H1 (cell line): ENCODE measurements at regions not wholly inside any gene's neighbourhood (a gene's known extent, or its start where the extent isn't known, plus 50 kb on each side); places are given as distances from the start of the nearest gene placed in this dataset.

Source experiments
- CTCF ChIA-PET: fragments of 300-600 bp; sonication (Branson Sonifier 250); formaldehyde crosslinking; loops from one replicate; lab custom pipeline; 2021; ENCODE audit not compliant: partially characterized antibody; lab: Charles Lee
- POLR2A ChIA-PET: fragments of 300-600 bp; sonication (Branson Sonifier 250); formaldehyde crosslinking; loops from one replicate; lab custom pipeline; 2021; ENCODE audit warnings: inconsistent platforms; ENCODE audit not compliant: partially characterized antibody; lab: Charles Lee
- DNase-seq, 2 experiments: peaks; one replicate each; pipeline versions ENCODE4 v3.0.0 to v3.0.0-alpha.2; 2010 to 2022; ENCODE audit warnings: low spot score in 2 of 2, low read depth in 1 of 2, mixed read lengths in 1 of 2
- FAIRE-seq: peaks from 2 replicates; lab custom pipeline; 2011; peaks lifted over from hg19 to GRCh38; lab: Jason Lieb, UNC
- H2AFZ ChIP-seq: 2 replicates; pipeline ENCODE4 v1.8.1; 2012; ENCODE audit warnings: low read length, inconsistent platforms
- H2AK5ac ChIP-seq: 2 replicates; pipeline ENCODE4 v1.6.1; 2013; ENCODE audit warnings: low read depth, low read length
- H2BK120ac ChIP-seq: replicated peaks from 2 replicates; pipeline ENCODE3; 2013; ENCODE audit warnings: low read depth, low read length, inconsistent platforms
- H2BK12ac ChIP-seq: 2 replicates; pipeline ENCODE4 v1.6.1; 2013; ENCODE audit warnings: low read depth, low read length
- H2BK15ac ChIP-seq: 2 replicates; pipeline ENCODE4 v1.6.1; 2013; ENCODE audit warnings: low read length
- H2BK20ac ChIP-seq: 2 replicates; pipeline ENCODE4 v1.6.1; 2013; ENCODE audit warnings: low read length
- H2BK5ac ChIP-seq: 2 replicates; pipeline ENCODE4 v1.6.1; 2013; ENCODE audit warnings: low read depth, low read length
- H3K14ac ChIP-seq: 2 replicates; pipeline ENCODE4 v1.6.1; 2013; ENCODE audit warnings: inconsistent platforms; ENCODE audit not compliant: insufficient read length
- H3K18ac ChIP-seq: 2 replicates; pipeline ENCODE4 v1.6.1; 2013; ENCODE audit warnings: low read length; ENCODE audit errors: extremely low read depth
- H3K23ac ChIP-seq: 2 replicates; pipeline ENCODE4 v1.6.1; 2013; ENCODE audit warnings: inconsistent platforms; ENCODE audit not compliant: insufficient read length
- H3K23me2 ChIP-seq: 2 replicates; pipeline ENCODE4 v1.6.1; 2013; ENCODE audit warnings: low read depth, low read length
- H3K27ac ChIP-seq: 2 replicates; pipeline ENCODE4 v1.6.1; 2011; ENCODE audit warnings: low read depth, low read length, inconsistent platforms
- H3K27me3 ChIP-seq, 4 experiments: replicated peaks in 1 of 4; 1 replicate in 1 of 4; 2 replicates in 3 of 4; pipeline versions ENCODE4 v1.6.1 to v1.8.1; 2011 to 2013; ENCODE audit warnings: low read length in 3 of 4, mild to moderate bottlenecking in 3 of 4, inconsistent platforms in 2 of 4, mixed read lengths in 2 of 4, moderate library complexity in 1 of 4; ENCODE audit not compliant: control insufficient read depth in 3 of 4, insufficient read depth in 3 of 4; ENCODE audit errors: extremely low read depth in 1 of 4
- H3K36me3 ChIP-seq, 4 experiments: 2 replicates each; pipeline versions ENCODE4 v1.6.1 to v1.8.1; 2011 to 2013; ENCODE audit warnings: mild to moderate bottlenecking in 4 of 4, low read length in 3 of 4, moderate library complexity in 2 of 4, control low read depth in 1 of 4, inconsistent platforms in 1 of 4; ENCODE audit not compliant: insufficient read depth in 4 of 4, control insufficient read depth in 2 of 4
- H3K4ac ChIP-seq: replicated peaks from 2 replicates; pipeline ENCODE3; 2013; ENCODE audit warnings: low read length, low read depth, mixed read lengths, inconsistent platforms; ENCODE audit not compliant: insufficient read length
- H3K4me1 ChIP-seq, 4 experiments: replicated peaks in 1 of 4; 1 replicate in 1 of 4; 2 replicates in 3 of 4; pipeline versions ENCODE4 v1.6.1 to v1.8.1; 2011 to 2013; ENCODE audit warnings: low read length in 3 of 4, inconsistent platforms in 2 of 4, mixed read lengths in 1 of 4; ENCODE audit not compliant: insufficient read depth in 4 of 4, control insufficient read depth in 3 of 4
- H3K4me2 ChIP-seq, 2 experiments: 2 replicates each; pipeline versions ENCODE4 v1.6.1 to v1.8.1; 2011 to 2013; ENCODE audit warnings: low read depth in 2 of 2, low read length in 2 of 2, control low read depth in 1 of 2, inconsistent platforms in 1 of 2, mild to moderate bottlenecking in 1 of 2; ENCODE audit not compliant: insufficient read depth in 1 of 2
- H3K4me3 ChIP-seq, 4 experiments: fragments of 200-600, 300-600 bp in 1 of 4; sonication (generic), shearing (Covaris generic), sonication (Bioruptor Twin) in 1 of 4; 2 replicates each; pipeline versions ENCODE4 v1.5.1 to v1.8.1; 2011 to 2016; ENCODE audit warnings: low read length in 4 of 4, low read depth in 3 of 4, control low read depth in 2 of 4, inconsistent platforms in 2 of 4, mild to moderate bottlenecking in 2 of 4, mixed read lengths in 1 of 4, moderate library complexity in 1 of 4; ENCODE audit not compliant: insufficient read depth in 2 of 4; ENCODE audit errors: extremely low read depth in 1 of 4
- H3K56ac ChIP-seq: replicated peaks from 2 replicates; pipeline ENCODE3; 2013; ENCODE audit warnings: low read depth, mild to moderate bottlenecking, mixed read lengths, low read length, inconsistent platforms; ENCODE audit not compliant: insufficient read length
- H3K79me1 ChIP-seq: 2 replicates; pipeline ENCODE4 v1.6.1; 2013; ENCODE audit warnings: low read depth, low read length, control low read depth
- H3K79me2 ChIP-seq, 2 experiments: 2 replicates each; pipeline versions ENCODE4 v1.6.1 to v1.8.1; 2012 to 2013; ENCODE audit warnings: low read length in 2 of 2, mild to moderate bottlenecking in 2 of 2, inconsistent platforms in 1 of 2; ENCODE audit not compliant: insufficient read depth in 2 of 2, control insufficient read depth in 1 of 2
- H3K9ac ChIP-seq, 4 experiments: replicated peaks in 1 of 4; 1 replicate in 1 of 4; 2 replicates in 3 of 4; pipeline versions ENCODE4 v1.6.1 to v1.8.1; 2011 to 2013; ENCODE audit warnings: low read depth in 3 of 4, low read length in 3 of 4, control low read depth in 2 of 4, mild to moderate bottlenecking in 2 of 4, moderate library complexity in 2 of 4, inconsistent platforms in 1 of 4; ENCODE audit errors: extremely low read depth in 1 of 4
- H3K9me3 ChIP-seq, 2 experiments: 2 replicates each; pipeline versions ENCODE4 v1.6.1 to v1.8.1; 2012 to 2013; ENCODE audit warnings: mild to moderate bottlenecking in 2 of 2, moderate library complexity in 2 of 2, control low read depth in 1 of 2, inconsistent platforms in 1 of 2, low read depth in 1 of 2, low read length in 1 of 2, mixed read lengths in 1 of 2; ENCODE audit not compliant: insufficient read depth in 2 of 2
- H4K20me1 ChIP-seq, 2 experiments: replicated peaks in 1 of 2; 2 replicates each; pipeline versions ENCODE3 to v1.8.1; 2011 to 2013; ENCODE audit warnings: inconsistent platforms in 2 of 2, low read length in 2 of 2, mild to moderate bottlenecking in 1 of 2; ENCODE audit not compliant: insufficient read depth in 2 of 2, control insufficient read depth in 1 of 2
- H4K5ac ChIP-seq: 2 replicates; pipeline ENCODE4 v1.6.1; 2013; ENCODE audit warnings: low read length, low read depth, mixed read lengths, inconsistent platforms; ENCODE audit not compliant: insufficient read length
- H4K8ac ChIP-seq: 2 replicates; pipeline ENCODE4 v1.8.0; 2013; ENCODE audit warnings: mild to moderate bottlenecking, moderate library complexity, low read length, inconsistent platforms; ENCODE audit not compliant: insufficient read depth; ENCODE audit errors: extremely low read depth
- H4K91ac ChIP-seq: replicated peaks from 2 replicates; pipeline ENCODE3; 2013; ENCODE audit warnings: low read length, mixed read lengths, inconsistent platforms; ENCODE audit not compliant: insufficient read length
- BCL11A ChIP-seq, 2 experiments: IDR thresholded peaks; one replicate each; pipeline ENCODE4 v1.6.1; 2011; ENCODE audit warnings: low read depth in 2 of 2, low read length in 2 of 2, mild to moderate bottlenecking in 2 of 2
- BRCA1 ChIP-seq: IDR thresholded peaks from 2 replicates; pipeline ENCODE4 v1.6.1; 2012; ENCODE audit warnings: low read depth, low read length, improper control_type of control experiment
- CTBP2 ChIP-seq: IDR thresholded peaks from 2 replicates; pipeline ENCODE4 v1.7.0; 2011; ENCODE audit warnings: borderline replicate concordance, mild to moderate bottlenecking, moderate library complexity, mixed read lengths, low read length; ENCODE audit not compliant: insufficient read depth, insufficient read length
- EP300 ChIP-seq, 2 experiments: IDR thresholded peaks; 1 replicate in 1 of 2; 2 replicates in 1 of 2; pipeline ENCODE4 v1.6.1; 2011 to 2012; ENCODE audit warnings: low read depth in 2 of 2, low read length in 2 of 2, mild to moderate bottlenecking in 2 of 2, borderline replicate concordance in 1 of 2, inconsistent platforms in 1 of 2, moderate library complexity in 1 of 2
- HDAC6 ChIP-seq: IDR thresholded peaks from one replicate; pipeline ENCODE4 v1.7.1; 2012; ENCODE audit warnings: low read depth, mild to moderate bottlenecking, inconsistent platforms, low read length, moderate library complexity
- KDM1A ChIP-seq: fragments of 200-600, 300-600 bp; sonication (generic); IDR thresholded peaks from 2 replicates; pipeline ENCODE4 v1.7.1; 2016; ENCODE audit warnings: mild to moderate bottlenecking, low read length, borderline replicate concordance
- KDM5A ChIP-seq: fragments of 200-600 bp; IDR thresholded peaks from 2 replicates; pipeline ENCODE4 v1.7.1; 2012; ENCODE audit warnings: mild to moderate bottlenecking, low read length, inconsistent platforms, mixed read lengths
- MAFK ChIP-seq: IDR thresholded peaks from 2 replicates; pipeline ENCODE4 v1.6.1; 2012; ENCODE audit warnings: low read depth, mild to moderate bottlenecking, improper control_type of control experiment, low read length
- MAX ChIP-seq: IDR thresholded peaks from 2 replicates; pipeline ENCODE4 v1.6.1; 2012; ENCODE audit warnings: inconsistent platforms
- POLR2A ChIP-seq, 2 experiments: IDR thresholded peaks; 1 replicate in 1 of 2; 2 replicates in 1 of 2; pipeline ENCODE4 v1.6.1; 2011; ENCODE audit warnings: low read depth in 2 of 2, low read length in 2 of 2, mild to moderate bottlenecking in 2 of 2; ENCODE audit errors: control extremely low read depth in 1 of 2
- RNF2 ChIP-seq: fragments of 200-900, 300-1000 bp; sonication (generic); IDR thresholded peaks from 2 replicates; pipeline ENCODE4 v1.7.1; 2016; ENCODE audit warnings: borderline replicate concordance, low read depth, mild to moderate bottlenecking, antibody characterized with exemption, low read length; ENCODE audit not compliant: poor library complexity, severe bottlenecking; ENCODE audit errors: missing control alignments
- SP1 ChIP-seq: IDR thresholded peaks from 2 replicates; pipeline ENCODE4 v1.6.1; 2011; ENCODE audit warnings: low read depth, low read length
- SRF ChIP-seq: IDR thresholded peaks from 2 replicates; pipeline ENCODE4 v1.6.1; 2011; ENCODE audit warnings: mild to moderate bottlenecking, low read depth, low read length, moderate library complexity
- TAF7 ChIP-seq: optimal IDR thresholded peaks from 2 replicates; pipeline ENCODE3; 2011; ENCODE audit warnings: low read depth, mild to moderate bottlenecking, inconsistent platforms, low read length, moderate library complexity, borderline replicate concordance
- TCF12 ChIP-seq: IDR thresholded peaks from 2 replicates; pipeline ENCODE4 v1.6.1; 2011; ENCODE audit warnings: low read depth, mild to moderate bottlenecking, low read length
- TEAD4 ChIP-seq: IDR thresholded peaks from 2 replicates; pipeline ENCODE4 v1.6.1; 2012; ENCODE audit warnings: low read depth, low read length, inconsistent platforms, mixed read lengths
- WGBS, 2 experiments: shearing (Covaris generic) in 1 of 2; methylation state at CpG; one replicate each; pipeline versions ENCODE4 v1.1.6 to v1.1.7; 2013 to 2015; ENCODE audit warnings: low lambda C conversion rate in 2 of 2, mixed read lengths in 2 of 2, inconsistent platforms in 1 of 2, low coverage in 1 of 2, missing lambda C conversion rate in 1 of 2; ENCODE audit not compliant: insufficient replicate concordance in 2 of 2, insufficient coverage in 1 of 2, insufficient read length in 1 of 2; ENCODE audit errors: extremely low coverage in 1 of 2, missing lambda C conversion rate in 1 of 2; 5-methylcytosine and 5-hydroxymethylcytosine counted together

GRCh38 chr7:17618652-17618974 lies 320.2 kb downstream of the AHR start:
- Histone ChIP-seq H3K79me1 (no peaks in the 10 kb centered on the region), H3K18ac (no peak overlapping the region), H3K4ac (no peak overlapping the region), H3K4me2 (no peak overlapping the region), H2BK120ac (no peak overlapping the region), H2BK5ac (no peak overlapping the region), H3K4me1 (no peaks in the 10 kb centered on the region; a peak in 1 of 7 replicates), H3K4me3 (no peak overlapping the region), H2AK5ac (no peak overlapping the region), H2BK20ac (no peak overlapping the region), H3K79me2 (no peaks in the 10 kb centered on the region), H3K9ac (no peak overlapping the region), H3K56ac (no peak overlapping the region), H4K8ac (no peak overlapping the region), H2BK15ac (no peak overlapping the region), H3K36me3 (no peaks in the 10 kb centered on the region), H2BK12ac (no peak overlapping the region), H2AFZ (no peak overlapping the region), H3K14ac (no peak overlapping the region), H3K9me3 (no peaks in the 10 kb centered on the region), H3K27me3 (no peaks in the 10 kb centered on the region)
- ChIA-PET CTCF (interaction anchor here (0.6 to 1.5 kb wide), 3 partner anchors 22 to 727 kb away, joined by 3 to 4 read pairs (median 3); no protein-coding TSS in a partner anchor), POLR2A (no interaction called here)
- WGBS, 2 experiments, result 86% methylated on average over 1 of the region's 1 CpG; no CpG with 5 or more reads in 1 of the 2 experiments
- DNase-seq, result no peak
- TF ChIP-seq KDM1A (no peak), BCL11A (IDR thresholded peaks at IDR 0.05; ENCODE audit: low read depth in 2 of 2, low read length in 2 of 2) (no peak), EP300 (IDR thresholded peaks at IDR 0.05; ENCODE audit: borderline replicate concordance in 1 of 2, low read depth in 2 of 2, low read length in 2 of 2) (no peak), SRF (no peak), POLR2A (IDR thresholded peaks at IDR 0.05; ENCODE audit: control extremely low read depth in 1 of 2, low read depth in 2 of 2, low read length in 2 of 2) (no peak), HDAC6 (no peak), BRCA1 (no peak), MAX (no peak), KDM5A (no peak), TAF7 (no peak), TCF12 (no peak), CTBP2 (no peak), RNF2 (no peak), TEAD4 (no peak), SP1 (no peak), MAFK (no peak)
- TF ChIP-seq, all 59 proteins: peak for 0
- no peak for FAIRE-seq
- Histone ChIP-seq H4K5ac (no peak overlapping the region), H3K27ac (no peak overlapping the region), H3K23me2 (no peaks in the 10 kb centered on the region), H4K91ac (no peak overlapping the region), H4K20me1 (no peaks in the 10 kb centered on the region), H3K23ac (no peak overlapping the region)
